NCI-H2227 (cell line): ENCODE measurements at regions not wholly inside any gene's neighbourhood (a gene's known extent, or its start where the extent isn't known, plus 50 kb on each side); places are given as distances from the start of the nearest gene placed in this dataset.
"Not testable (repeated sequence)": the region's sequence is repeated elsewhere in the genome, so short reads cannot be mapped to it uniquely, and the experiment has no call there.

ENCODE experiments used
- DNase-seq: peaks from one replicate; lab custom pipeline; 2025; ENCODE audit not compliant: unreplicated experiment; lab: John Stamatoyannopoulos, UW

DNA sequence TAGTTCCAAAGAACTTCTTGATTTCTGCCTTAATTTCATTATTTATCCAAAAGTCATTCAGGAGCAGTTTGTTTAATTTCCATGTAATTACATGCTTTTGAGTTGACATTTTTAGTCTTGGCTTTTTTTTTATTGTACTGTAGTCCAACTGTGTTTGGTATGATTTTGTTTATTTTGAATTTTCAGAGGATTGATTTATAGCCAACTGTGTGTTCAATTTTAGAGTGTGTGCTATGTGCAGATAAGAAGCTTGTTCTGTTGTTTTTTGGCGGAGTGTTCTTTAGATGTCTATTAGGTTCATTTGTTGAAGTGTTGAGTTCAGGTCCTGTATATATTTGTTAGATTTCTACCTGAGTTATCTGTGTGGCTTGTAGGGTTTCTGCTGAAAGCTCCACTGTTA is 533.6 kb downstream of the TRAM1L1 start:
- no peak for DNase-seq

DNA sequence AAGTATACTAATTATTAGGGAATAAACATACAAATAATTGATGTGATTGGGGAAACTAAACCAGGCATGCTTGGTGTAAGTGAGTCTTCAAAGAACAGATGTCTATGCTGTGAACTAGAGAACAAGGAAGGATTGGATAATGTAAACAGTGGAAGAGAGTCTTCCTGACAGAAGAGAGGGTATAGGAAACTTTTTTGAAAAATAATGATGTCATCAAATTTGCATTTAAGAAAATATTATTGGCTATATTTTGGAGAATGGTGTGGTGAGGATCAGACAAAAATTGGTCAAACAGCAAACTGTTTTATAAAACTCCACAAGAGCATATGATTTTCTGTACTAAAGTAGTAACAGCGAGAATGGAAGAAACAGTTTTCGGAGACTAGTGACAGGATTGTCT is 537.7 kb downstream of the TRAM1L1 start:
- DNase-seq = no peak

DNA sequence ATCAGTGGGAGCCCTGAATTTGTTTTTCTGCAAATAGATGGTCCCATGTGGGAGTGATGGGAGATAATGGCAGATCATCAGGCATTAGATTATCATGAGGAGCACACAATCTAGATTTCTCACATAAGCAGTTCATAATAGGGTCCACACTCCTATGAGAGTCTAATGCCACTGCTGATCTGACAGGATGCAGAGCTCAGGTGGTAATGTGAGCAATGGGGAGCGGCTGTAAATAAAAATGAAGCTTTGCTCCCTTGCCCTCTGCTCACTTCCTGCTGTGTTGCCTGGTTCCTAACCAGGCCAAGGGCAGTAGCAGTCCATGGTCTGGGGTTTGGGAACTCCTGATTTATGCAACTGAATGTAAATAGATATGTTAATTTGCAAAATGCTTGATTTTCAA is 538.6 kb downstream of the TRAM1L1 start:
- DNase-seq = no peak

DNA sequence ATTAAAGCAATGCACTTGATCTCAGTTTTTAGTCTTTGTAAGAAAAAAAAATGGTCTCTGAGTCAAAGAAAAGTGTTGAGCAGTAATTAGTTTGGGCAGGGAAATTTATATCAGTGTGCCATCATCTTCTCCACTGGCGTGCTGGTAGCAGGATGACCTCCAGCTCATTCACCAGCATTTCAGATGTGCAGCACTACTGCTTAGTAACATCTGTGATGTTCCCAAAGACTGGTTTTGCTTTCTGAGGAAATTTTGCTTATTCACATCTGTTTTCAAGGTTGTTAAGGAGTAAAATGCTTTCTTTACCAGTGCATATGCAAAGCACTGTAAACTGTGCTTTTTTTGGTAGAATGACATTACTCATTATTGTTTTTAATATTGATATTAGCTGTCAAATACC is 540.4 kb downstream of the TRAM1L1 start:
- no peak for DNase-seq

DNA sequence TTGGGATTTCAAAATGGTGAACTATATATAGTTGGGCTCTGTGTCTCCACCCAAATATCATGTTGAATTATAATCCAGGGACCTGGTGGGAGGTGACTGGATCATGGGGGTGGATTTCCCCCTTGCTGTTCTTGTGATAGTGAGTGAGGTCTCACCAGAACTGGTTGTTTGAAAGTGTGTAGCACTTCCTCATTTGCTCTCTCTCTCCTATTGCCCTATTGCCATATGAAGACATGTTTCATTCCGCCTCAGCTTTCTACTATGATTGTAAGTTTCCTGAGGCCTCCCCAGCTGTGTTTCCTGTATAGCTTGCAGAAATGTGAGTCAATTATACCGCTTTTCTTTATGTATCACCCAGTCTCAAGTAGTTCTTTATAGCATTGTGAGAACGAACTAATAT is 545.6 kb downstream of the TRAM1L1 start:
- DNase-seq = no peak

DNA sequence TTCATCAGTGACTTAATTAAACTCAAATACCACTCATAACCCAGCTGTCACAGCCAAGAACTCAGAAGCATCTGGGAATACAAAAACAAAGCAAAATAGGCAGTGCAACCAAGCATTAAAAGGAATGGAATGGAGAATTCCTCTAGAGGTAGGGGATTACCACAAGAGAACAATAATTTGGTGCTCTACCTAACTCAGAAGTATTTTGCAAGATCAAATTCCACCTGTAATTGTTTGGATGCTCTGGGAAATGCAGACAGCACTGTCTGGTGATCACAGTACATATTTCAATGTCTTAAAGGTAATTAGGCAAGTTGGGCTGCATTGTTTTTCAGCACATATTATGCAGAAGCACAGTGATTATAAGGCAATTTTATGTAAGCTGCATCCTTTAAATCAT is 547.5 kb downstream of the TRAM1L1 start:
- DNase-seq = no peak

DNA sequence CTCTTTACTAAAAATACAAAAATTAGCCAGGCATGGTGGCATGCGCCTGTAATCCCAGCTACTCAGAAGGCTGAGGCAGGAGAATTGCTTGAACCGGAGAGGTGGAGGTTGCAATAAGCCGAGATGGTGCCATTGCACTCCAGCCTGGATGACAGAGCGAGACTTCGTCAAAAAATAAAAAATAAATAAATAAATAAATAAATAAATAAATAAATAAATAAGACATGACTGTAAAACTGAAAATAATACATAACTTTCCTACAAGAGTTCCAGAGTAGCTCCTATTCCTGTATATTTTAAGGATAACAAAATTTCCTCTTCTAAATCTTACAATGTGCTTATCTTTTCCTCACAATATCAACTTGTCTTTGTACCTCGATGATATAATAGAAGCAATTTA is 549.4 kb downstream of the TRAM1L1 start:
- not testable (repeated sequence) for DNase-seq

DNA sequence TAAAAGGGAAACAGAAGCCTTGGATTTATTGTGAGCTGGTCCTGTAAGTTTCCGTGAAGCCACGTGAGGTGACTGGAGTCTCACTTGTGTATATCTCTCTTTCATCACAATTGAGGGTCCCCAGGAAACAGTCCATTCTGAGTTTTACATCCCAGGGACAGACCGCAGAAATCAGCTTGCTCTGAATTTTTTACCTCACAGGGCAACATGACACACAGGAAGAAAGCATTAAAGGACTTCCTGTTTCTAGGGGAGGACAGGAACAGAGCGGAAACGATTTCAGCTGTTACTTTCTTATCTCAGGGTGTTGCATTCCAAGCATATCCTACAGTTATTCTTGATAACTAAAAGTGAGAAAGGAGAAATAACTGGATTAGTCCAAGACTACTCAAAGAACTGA is 553.5 kb downstream of the TRAM1L1 start:
- no peak for DNase-seq

DNA sequence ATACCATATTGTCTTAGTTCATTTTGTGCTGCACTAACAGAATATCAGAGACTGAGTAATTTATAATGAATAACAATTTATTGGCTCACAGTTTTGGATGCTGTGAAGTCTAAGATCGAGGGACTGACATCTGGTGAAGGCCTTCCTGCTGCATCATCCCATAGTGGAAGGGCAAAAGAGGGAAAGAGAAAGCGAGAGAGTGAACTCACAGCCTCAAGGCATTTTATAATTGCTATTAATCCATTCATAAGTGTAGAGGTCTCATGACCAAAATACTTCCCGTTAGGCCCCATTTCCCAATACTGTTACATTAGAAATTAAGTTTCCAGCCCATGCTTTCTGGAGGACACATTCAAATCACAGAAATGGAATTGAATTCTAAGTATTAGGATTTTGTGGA is 554.4 kb downstream of the TRAM1L1 start:
- no peak for DNase-seq

DNA sequence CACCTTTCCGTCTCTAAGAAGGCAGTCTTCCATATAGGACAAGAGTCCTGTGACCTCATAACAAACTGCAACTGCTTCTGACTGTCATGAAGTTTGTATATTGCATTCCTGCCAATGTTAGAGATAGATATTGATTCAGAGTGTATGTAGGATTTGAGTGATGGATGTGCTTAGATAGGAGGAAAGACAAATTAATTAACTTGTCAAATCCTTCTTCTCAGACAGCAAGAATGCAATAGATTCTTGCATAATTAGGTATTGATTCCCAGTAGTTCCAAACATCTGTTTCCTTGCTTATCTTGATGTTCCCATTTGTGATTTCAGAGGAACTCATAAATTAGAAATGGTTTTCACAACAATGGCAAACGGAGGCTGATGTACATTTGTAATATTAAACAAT is 555.3 kb downstream of the TRAM1L1 start:
- no peak for DNase-seq

DNA sequence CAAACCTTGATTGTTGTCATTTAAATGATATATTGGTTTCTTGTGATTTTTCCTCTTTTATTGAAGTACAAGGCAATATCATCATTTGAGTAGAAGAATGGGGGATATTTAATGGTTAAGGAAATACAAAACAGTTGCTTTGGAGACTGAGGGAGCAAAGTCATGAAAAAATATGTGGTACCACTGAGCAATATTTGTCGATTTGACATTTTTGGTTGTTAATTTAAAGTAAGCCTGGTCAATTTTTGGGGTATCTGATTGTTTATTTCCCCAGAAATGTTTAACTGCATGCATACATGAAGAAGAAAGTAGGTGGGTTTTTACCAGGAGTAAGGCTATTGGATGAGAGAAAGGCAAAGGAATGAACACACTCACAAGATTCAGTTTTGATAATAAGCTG is 556.2 kb downstream of the TRAM1L1 start:
- DNase-seq = no peak

DNA sequence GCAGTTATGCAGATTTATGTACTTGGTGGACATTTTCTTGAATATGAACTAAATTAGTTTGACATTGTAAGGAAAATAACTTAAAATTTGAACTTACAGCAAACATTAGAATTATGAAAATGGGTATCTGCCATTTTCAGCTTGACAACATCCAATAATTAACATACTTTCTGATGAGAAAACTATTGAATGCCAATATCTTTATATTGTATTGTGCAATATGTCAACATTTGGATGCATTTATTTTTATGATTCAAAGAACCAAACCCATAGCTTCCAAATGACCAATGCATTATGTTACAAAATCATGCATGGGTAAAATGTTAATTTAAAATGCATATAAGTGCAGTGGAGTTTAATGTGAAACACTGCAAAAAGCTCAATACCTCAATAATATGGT is 562.5 kb downstream of the TRAM1L1 start:
- DNase-seq = no peak

DNA sequence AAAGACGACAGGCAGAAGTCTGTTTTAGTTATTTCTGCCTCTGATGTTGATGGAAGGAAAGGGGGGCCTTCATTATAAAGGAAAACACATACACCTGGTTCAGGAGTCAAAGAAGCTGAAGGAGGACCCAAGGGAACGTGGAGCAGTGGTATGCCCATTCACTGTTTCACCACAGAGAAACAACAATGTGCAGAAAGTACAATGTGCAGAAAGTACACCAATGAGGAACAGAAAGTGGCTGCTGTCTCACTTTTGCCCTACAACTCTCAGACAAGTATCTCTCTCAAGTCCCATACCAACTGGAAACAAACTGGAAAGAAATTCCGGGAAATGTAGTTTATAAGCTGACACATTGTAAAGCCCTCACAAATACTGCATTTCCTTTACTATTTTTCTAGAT is 564.5 kb downstream of the TRAM1L1 start:
- DNase-seq = no peak

DNA sequence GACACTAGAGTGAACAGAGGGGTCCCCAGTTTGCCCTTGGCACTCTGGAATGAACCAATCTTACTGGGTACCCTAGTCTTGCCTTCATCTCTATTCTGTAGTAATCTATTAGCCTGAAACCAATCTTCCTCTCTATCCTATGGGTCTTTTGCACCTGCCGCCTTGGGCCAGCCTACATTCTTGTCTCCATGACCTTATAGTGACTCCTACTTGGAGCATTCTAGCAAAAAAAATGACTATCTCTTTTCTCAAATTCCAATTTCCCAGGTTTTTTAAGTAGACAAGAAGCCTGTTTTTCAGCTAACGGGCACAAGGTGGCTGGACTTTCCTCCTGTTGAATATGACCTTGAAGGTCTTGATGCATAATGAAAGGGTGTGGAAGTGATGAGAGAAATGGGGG is 568.7 kb downstream of the TRAM1L1 start:
- DNase-seq = no peak

DNA sequence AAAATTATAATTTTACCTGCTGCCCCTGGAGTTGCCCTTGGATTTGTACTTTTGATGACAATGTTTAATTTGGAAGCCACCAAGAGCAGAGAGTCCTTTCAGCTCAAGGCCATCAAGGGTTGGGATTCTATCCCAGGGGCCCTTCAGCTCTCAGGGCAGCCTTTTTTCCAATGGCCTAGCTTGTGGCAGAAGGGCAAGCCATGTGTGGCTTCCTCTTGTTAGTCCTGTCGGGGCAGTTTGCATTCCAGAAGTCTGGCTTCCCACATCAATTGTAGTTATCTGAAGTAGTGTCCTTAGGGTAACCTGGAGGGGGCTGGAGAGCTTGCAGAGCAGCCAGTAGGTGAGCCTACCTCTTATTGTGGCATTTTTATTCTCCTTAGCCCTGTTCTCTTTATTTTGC is 569.4 kb downstream of the TRAM1L1 start:
- DNase-seq = no peak

DNA sequence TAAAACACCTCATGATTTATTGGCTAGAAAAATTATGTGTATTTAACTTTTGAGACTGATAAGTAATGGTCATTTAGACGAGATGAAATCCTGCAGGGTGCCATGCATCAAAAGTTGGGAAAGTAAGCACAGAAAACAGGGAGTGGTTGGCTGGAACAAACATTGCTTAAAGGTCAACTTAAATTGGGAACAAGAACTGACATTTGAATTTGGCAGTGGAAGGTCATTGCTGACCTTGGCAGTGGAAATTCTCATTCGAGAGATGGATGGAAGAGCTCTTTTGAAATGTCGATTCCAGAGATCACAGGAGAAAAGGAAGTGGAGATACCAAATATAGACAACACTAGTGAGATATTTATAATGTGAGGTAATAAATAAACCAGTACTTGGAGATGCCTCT is 572.8 kb downstream of the TRAM1L1 start:
- DNase-seq = no peak

DNA sequence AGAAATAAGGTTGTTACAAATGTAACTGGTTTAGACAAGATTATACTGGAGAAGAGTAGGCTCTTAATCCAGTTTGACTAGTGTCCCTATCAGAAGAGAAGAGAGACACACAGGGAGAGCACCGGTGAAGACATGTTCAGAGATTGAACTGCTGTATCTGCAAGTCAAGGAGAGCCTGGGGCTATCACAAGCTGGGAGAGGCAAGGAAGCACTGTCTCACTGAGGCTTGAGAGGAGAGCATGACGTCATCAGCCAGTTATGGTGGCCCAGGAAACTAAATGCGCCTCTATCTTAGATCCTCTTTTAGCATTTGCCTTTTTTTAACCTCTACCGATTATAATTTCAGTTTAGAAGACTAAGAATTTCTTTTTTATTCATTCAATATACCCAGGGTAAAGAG is 583.4 kb downstream of the TRAM1L1 start:
- DNase-seq = no peak

DNA sequence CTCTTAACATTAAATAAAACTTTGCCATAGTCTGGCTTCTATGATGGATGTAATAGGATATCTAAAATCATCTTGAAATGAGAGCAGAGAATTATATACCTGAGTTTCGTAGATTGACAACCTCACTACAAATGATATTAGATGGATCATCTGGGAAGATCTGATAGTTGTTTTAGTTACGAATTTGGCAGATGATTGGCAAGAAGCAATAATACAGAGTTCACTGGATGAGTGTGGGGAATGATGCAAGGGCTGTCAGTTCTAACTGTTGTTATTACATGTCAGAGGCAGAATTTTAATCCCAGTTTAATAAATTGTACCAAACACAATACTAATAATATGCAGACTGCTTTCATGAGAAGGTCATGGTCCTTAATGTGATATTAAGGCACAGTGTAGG is 585.2 kb downstream of the TRAM1L1 start:
- no peak for DNase-seq

DNA sequence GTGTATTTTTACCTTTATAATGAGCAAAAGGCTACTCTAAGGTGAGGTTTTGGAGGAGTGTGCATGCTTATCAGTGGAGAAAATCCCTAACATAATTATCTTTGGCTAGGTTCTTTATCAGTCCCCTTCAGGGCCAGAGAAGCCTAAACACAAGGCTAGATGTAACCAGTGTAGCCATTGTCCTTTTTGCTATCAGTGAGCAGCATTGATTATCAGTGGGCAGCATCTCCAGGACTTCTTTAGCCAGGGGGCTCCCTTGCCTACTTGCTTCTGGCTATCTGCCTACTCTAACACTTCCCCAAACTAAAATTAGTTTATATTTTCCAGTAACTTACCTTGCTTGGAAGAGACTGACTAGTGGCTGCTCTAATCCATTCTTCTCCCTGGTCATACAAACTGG is 595.6 kb downstream of the TRAM1L1 start:
- no peak for DNase-seq

DNA sequence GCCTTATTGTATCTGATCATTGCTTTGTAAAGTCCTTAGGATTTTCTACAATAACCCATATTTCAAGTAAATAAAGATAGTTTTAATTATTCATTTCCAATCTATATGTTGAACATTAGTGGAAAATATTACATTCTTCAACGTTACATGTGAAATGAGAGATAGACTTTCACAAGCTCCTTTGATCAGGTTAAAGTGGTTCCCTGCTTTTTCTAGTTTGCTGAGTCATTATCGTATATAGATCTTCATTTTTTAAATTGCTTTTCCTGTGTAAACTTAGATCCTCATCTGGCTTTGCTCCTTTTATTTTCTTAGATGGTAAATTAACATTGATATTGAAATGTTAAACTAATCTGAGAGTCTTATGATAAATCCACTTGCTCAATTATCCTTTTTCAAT is 599.0 kb downstream of the TRAM1L1 start:
- no peak for DNase-seq

DNA sequence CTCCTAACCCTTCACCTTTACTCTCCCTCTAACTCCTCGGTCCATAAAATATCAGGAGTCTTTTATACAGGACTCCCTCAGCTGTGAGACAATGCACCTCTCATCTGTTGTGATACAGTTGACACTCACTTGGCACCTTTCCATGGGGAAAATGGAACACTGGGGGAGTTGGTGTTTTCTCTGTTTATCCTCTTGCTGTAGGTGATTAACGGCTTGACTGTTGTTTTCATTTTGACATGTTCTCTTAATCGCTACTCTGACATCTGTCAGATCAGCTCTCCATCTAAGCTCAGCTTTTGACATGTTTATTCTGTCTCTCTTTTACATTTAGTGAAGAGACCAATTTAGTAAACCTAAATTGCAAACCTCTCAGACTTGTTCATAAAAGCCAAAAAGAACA is 604.8 kb downstream of the TRAM1L1 start:
- DNase-seq = no peak

DNA sequence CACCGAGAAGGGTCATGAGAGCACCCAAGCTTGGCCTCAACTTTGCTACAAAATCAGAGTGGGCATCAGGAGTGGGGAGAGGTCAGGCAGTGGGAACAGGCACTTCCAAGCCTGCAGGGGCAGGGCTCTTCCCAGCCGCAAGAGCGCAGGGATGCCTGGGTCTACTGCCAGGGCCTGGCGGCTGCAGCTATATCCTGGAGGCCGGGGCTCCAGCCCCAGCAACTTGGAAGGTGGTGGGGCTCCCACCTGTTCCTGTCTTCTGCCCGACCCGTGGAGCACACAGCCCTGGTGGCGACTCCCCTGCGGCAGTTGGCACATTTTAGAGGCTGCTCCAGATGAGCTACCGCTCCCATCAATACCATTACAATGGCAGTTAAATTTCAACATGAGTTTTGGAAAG is 607.0 kb downstream of the TRAM1L1 start:
- no peak for DNase-seq

DNA sequence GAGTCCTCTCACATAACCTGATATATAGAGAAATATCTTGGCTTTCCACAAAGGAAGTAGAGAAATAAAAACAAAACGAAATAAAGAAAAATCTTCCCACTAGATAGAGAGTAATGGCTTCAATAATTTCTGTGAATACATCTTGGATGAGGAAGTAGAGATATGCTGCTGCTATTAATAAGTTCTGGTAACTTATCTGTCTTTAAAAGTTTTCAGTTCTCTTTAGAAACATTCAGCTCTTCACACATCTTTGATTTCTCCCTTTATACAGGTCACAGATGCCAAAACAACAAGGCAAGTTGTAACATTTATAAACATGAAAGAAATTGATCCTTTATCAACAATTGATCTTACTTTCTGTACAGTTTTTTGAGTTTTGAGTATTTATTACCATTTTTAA is 615.8 kb downstream of the TRAM1L1 start:
- DNase-seq = no peak

DNA sequence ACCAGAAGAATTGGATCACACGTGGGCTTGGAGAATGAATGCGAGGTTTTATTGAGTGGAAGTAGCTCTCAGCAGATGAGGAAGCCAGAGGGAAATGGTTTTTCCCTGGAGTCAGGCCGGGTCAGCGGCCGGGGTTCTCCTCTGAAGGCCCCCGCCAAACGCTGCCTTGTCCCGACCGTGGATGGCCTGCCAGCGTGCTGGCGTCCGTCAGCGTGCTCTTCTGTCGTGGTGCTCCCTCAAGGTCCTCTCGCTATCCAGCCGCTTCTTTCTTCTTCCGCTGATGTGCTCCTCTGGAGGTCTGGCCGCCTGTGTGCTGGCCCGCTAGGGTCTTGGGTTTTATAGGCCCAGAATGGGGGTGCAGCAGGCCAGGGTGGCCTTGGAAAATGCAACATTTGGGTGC is 632.2 kb downstream of the TRAM1L1 start:
- no peak for DNase-seq
